ENCODE measurements at regions not wholly inside any gene's neighbourhood (a gene's known extent, or its start where the extent isn't known, plus 50 kb on each side); places are given as distances from the start of the nearest gene placed in this dataset.
"Not testable (repeated sequence)": the region's sequence is repeated elsewhere in the genome, so short reads cannot be mapped to it uniquely, and the experiment has no call there.

GRCh38 chr10:3658766-3659165 lies 126.2 kb downstream of the KLF6 start:
- DNase-seq, result no peak

- DNase-seq, result no peak
These were observed 128.8 kb downstream of the KLF6 start for GRCh38 chr10:3656214-3656613.

- peak; percentile 79 for DNase-seq
These were observed 129.5 kb downstream of the KLF6 start for GRCh38 chr10:3655528-3655927.

- DNase-seq, result no peak
These were observed 130.0 kb downstream of the KLF6 start for GRCh38 chr10:3654980-3655379.

GRCh38 chr10:3654496-3654895 lies 130.5 kb downstream of the KLF6 start:
- no peak for DNase-seq

GRCh38 chr10:3653303-3653702 lies 131.7 kb downstream of the KLF6 start:
- not testable (repeated sequence) for DNase-seq

- peak; percentile 35 for DNase-seq
These were observed 132.1 kb downstream of the KLF6 start for GRCh38 chr10:3652886-3653285.

- DNase-seq, result no peak
These were observed 132.9 kb downstream of the KLF6 start for GRCh38 chr10:3651969-3652653.

- DNase-seq, result no peak
These were observed 136.4 kb downstream of the KLF6 start for GRCh38 chr10:3648576-3648975.

- DNase-seq, result no peak
These were observed 136.8 kb downstream of the KLF6 start for GRCh38 chr10:3648170-3648569.

GRCh38 chr10:3647074-3647473 lies 137.9 kb downstream of the KLF6 start:
- no peak for DNase-seq

GRCh38 chr10:3645406-3645805 lies 139.6 kb downstream of the KLF6 start:
- no peak for DNase-seq

GRCh38 chr10:3640816-3641215 lies 144.2 kb downstream of the KLF6 start:
- no peak for DNase-seq

- no peak for DNase-seq
These were observed 145.5 kb downstream of the KLF6 start for GRCh38 chr10:3639546-3639945.

- no peak for DNase-seq
These were observed 148.4 kb downstream of the KLF6 start for GRCh38 chr10:3636356-3637181.

GRCh38 chr10:3635697-3636096 lies 149.3 kb downstream of the KLF6 start:
- no peak for DNase-seq

- DNase-seq, result no peak
These were observed 149.8 kb downstream of the KLF6 start for GRCh38 chr10:3635211-3635671.

- DNase-seq, result not testable (repeated sequence)
These were observed 150.4 kb downstream of the KLF6 start for GRCh38 chr10:3634646-3635045.

GRCh38 chr10:3631701-3632330 lies 153.2 kb downstream of the KLF6 start:
- no peak for DNase-seq

GRCh38 chr10:3631291-3631690 lies 153.7 kb downstream of the KLF6 start:
- no peak for DNase-seq

GRCh38 chr10:3625959-3626751 lies 158.9 kb downstream of the KLF6 start:
- DNase-seq, result no peak

- no peak for DNase-seq
These were observed 160.6 kb downstream of the KLF6 start for GRCh38 chr10:3624367-3624766.

- no peak for DNase-seq
These were observed 161.3 kb downstream of the KLF6 start for GRCh38 chr10:3623746-3624145.
